ENCODE measurements at regions not wholly inside any gene's neighbourhood (a gene's known extent, or its start where the extent isn't known, plus 50 kb on each side); places are given as distances from the start of the nearest gene placed in this dataset.
"Not testable (repeated sequence)": the region's sequence is repeated elsewhere in the genome, so short reads cannot be mapped to it uniquely, and the experiment has no call there.

DNA sequence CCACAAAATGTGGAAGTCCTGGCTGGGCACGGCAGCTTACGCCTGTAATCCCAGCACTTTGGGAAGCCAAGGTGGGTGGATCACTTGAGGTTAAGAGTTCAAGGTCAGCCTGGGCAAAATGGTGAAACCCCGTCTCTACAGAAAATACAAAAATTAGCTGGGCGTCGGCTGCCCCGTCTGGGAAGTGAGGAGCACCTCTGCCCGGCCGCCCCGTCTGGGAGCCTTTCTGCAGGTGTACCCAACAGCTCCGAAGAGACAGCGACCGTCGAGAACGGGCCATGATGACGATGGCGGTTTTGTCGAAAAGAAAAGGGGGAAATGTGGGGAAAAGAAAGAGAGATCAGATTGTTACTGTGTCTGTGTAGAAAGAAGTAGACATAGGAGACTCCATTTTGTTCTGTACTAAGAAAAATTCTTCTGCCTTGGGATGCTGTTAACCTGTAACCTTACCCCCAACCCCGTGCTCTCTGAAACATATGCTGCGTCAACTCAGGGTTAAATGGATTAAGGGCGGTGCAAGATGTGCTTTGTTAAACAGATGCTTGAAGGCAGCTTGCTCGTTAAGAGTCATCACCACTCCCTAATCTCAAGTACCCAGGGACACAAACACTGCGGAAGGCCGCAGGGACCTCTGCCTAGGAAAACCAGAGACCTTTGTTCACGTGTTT, 75.0 kb downstream of the HAPSTR1 start:
- TF ChIP-seq, protein P1, sequence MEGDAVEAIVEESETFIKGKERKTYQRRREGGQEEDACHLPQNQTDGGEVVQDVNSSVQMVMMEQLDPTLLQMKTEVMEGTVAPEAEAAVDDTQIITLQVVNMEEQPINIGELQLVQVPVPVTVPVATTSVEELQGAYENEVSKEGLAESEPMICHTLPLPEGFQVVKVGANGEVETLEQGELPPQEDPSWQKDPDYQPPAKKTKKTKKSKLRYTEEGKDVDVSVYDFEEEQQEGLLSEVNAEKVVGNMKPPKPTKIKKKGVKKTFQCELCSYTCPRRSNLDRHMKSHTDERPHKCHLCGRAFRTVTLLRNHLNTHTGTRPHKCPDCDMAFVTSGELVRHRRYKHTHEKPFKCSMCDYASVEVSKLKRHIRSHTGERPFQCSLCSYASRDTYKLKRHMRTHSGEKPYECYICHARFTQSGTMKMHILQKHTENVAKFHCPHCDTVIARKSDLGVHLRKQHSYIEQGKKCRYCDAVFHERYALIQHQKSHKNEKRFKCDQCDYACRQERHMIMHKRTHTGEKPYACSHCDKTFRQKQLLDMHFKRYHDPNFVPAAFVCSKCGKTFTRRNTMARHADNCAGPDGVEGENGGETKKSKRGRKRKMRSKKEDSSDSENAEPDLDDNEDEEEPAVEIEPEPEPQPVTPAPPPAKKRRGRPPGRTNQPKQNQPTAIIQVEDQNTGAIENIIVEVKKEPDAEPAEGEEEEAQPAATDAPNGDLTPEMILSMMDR (conservative IDR thresholded peaks at IDR 0.05) = not testable (repeated sequence)
- TF ChIP-seq ZFX (IDR thresholded peaks at IDR 0.05) = not testable (repeated sequence)

All from C4-2B (cell line).